ENCODE measurements at regions not wholly inside any gene's neighbourhood (a gene's known extent, or its start where the extent isn't known, plus 50 kb on each side); places are given as distances from the start of the nearest gene placed in this dataset.

DNA sequence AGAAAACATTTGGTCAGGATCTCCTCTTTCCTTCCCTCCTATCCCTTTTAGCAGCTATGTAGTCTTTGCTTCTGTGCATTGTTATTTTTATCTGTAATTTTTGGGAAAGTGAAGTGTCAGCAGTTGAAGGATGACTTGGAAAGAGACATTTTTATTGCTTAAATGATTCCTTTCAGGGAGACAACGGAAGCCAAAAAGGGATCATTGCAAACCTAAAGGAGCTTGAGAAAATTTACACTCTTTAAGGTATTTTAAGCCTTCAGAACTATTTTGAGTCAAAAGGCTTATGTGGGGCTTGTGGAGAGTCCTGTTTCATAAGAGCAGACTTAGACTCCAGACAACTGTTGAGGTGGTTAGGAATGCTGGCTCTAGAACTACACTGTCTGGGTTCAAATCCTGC, 281.6 kb downstream of the KIF4B start:
- no peak for DNase-seq (ENCODE audit: low read depth in 2 of 2)

GRCh38 chr5:155299386-155300005, 285.9 kb downstream of the KIF4B start:
- no peak for DNase-seq (ENCODE audit: low read depth in 2 of 2)

- DNase-seq (ENCODE audit: low read depth in 2 of 2), result no peak
Measured at GRCh38 chr5:155303120-155303519, 289.6 kb downstream of the KIF4B start.

GRCh38 chr5:155307229-155307628, 293.7 kb downstream of the KIF4B start:
- no peak for DNase-seq (ENCODE audit: low read depth in 2 of 2)

DNA sequence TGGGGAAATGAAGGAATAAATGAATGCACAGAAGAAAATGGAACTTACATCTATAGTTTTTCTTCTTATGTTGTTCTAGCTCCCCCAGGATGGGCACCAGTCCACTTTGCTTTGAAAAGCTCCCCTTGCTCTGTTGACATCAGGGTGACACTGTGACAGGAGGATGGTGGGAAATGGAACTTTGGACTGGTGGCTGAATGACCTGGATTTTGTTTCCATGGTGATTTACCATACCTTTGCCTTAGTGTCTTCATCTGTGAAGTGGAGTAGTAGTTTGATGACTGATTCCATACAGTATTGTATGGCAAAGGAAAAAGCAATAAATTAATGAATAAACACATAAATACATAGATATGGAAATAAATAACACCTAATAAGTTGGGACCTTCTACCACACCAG, 294.7 kb downstream of the KIF4B start:
- no peak for DNase-seq (ENCODE audit: low read depth in 2 of 2)

- no peak for DNase-seq (ENCODE audit: low read depth in 2 of 2)
Measured at GRCh38 chr5:155309021-155309746, 295.6 kb downstream of the KIF4B start.

DNA sequence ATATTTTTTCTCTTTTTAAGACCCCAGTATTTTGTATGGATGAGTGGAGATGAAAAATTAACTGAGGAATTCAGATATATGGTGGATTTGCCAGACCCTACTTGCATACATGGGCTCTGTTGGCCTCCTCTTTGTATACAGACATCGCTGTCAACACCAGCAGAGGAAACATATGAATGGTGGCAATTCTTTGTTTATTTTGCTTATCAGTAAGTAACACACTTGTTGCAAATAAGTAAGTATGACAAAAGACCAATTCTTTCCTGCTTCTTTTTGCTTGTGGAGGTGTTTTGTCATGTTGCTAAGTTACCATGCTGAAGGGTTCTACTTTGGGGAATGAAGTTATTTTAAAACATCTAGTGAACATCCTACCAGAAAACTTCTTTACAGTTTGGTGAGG, 298.2 kb downstream of the KIF4B start:
- DNase-seq (ENCODE audit: low read depth in 2 of 2), result no peak

- no peak for DNase-seq (ENCODE audit: low read depth in 2 of 2)
Measured at GRCh38 chr5:155313518-155313917, 300.0 kb downstream of the KIF4B start.

- DNase-seq (ENCODE audit: low read depth in 2 of 2), result no peak
Measured at GRCh38 chr5:155316070-155316714, 302.6 kb downstream of the KIF4B start.

- no peak for DNase-seq (ENCODE audit: low read depth in 2 of 2)
Measured at GRCh38 chr5:155332618-155333017, 319.1 kb downstream of the KIF4B start.

DNA sequence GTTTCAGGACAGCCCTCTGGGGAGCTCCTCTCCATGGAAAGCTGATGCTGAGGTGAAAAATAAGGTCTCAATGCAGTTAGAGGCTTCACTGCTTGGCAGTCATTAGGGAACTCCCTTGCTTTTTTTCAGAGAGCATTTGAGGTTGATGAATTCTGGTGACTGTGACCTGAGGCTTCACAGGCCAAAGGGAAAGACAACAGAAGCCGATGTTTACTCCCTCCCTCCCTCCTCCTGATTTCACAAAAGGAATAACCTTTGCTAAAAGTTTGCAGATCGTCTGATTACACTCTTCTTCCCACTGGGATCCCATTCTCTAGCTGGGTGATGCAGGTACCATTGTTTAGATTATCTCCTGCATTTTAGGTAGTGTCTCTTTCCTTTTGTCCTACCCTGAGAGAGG, 329.4 kb downstream of the KIF4B start:
- DNase-seq (ENCODE audit: low read depth in 2 of 2), result no peak

DNA sequence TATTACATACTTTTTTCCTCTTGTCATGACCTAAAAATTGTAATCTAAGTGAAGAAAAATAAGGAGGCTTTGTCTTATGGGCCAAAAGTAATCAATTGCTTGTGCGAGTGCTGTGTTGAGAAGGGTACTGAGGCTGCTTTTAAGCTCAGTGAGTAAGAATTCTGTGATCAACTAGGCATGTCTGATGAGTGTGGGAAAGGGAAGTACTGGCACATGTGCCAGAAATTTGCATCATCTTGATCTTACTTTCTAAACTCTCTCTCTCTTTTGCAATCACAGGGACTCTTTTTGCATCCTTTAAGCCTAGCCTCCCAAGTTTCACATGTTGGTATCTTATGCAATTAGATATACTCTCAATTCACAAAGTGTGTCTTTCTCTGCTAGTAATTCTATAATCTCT, 329.9 kb downstream of the KIF4B start:
- no peak for DNase-seq (ENCODE audit: low read depth in 2 of 2)

DNA sequence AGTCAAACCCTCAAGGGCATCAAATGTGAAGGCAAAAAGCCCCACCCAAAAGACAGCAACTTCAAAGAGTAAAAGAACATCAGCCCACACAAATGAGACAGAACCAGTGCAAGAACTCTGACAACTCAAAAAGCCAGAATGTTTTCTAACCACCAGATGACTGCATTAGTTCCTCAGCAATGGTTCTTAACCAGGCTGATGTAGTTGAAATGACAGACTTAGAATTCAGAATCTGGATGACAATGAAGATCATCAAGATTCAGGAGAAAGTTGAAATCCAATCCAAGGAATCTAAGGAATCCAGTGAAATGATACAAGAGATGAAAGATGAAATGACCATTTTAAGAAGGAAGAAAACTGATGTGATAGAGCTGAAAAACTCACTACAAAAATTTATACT, 339.7 kb downstream of the KIF4B start:
- DNase-seq (ENCODE audit: low read depth in 2 of 2), result no peak

DNA sequence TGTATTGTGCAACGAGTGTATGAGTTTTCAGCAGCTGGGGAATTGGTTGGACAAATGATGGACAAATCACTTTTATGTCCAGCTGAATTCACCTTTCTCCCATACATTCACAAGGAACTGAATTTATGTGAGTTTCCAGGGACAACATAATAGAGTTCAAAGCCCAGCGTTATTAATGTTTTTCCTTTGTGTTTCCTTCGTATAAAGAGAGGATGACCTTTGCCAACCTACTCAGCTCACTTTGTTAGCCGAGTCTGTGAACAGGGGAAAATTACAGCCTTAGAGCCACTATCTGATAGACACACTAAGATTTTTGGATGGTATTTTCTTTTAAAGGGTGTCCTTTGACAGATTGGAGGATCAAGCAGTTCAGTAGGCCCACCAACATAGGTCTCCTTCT, 352.5 kb downstream of the KIF4B start:
- no peak for DNase-seq (ENCODE audit: low read depth in 2 of 2)

DNA sequence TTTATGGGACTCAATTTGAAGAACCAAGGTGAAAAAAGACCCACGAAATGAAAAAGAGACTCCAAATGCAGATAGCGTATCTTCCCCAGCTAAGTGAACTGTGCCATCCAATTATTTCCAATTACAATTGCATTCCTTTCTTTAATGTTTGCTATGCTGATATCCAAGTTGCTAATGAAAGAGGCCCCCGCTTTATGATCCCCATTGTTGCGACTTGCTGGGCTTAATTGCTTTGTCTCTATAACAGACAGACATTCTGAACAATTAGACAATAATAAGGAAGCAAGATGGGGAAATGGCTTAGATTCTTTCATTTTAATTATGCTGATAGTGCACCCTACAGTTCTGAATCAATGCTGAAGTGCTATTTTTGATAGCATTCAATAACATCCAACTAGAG, 354.3 kb downstream of the KIF4B start:
- DNase-seq (ENCODE audit: low read depth in 2 of 2), result no peak

GRCh38 chr5:155368490-155368889, 354.9 kb downstream of the KIF4B start:
- no peak for DNase-seq (ENCODE audit: low read depth in 2 of 2)

DNA sequence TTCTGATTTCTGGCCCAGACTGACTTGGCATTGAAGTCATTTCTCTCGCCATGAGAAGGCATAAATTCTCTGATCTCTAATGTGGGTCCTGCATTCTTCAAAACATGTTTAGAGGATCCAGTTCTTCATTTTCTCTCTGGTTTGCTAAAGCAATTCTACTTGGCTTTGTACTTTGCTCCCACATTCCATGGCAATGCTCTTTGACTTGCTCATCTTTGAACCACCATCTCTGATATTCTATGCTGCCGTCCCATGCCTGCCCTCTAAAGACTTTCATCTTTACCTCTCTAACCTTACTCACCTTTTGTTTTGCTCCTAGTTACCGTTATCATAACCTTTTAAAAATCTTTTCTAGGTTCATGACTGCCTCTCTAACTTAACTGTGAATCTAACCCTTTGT, 366.9 kb downstream of the KIF4B start:
- DNase-seq (ENCODE audit: low read depth in 2 of 2), result no peak

GRCh38 chr5:155381654-155382053, 368.1 kb downstream of the KIF4B start:
- DNase-seq (ENCODE audit: low read depth in 2 of 2), result no peak

DNA sequence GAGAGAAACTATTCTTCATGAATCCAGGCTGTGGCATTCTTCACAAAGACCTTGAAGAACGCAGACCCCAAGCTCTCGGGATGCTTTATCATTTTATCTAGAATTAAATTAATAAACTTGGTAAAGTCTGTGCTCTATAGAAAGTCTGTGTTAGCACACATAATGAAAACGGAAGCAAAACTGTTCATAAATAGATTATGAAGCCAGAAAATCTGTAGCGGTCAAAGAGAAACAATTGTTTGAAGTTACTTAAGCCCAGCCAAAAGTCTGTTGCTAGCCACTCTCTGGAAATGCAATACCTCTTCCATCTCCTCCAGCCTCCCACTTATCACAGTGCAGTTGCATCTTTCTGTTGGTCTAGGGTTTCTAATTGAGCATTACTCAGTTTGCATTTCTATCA, 375.9 kb downstream of the KIF4B start:
- DNase-seq (ENCODE audit: low read depth in 2 of 2), result no peak

DNA sequence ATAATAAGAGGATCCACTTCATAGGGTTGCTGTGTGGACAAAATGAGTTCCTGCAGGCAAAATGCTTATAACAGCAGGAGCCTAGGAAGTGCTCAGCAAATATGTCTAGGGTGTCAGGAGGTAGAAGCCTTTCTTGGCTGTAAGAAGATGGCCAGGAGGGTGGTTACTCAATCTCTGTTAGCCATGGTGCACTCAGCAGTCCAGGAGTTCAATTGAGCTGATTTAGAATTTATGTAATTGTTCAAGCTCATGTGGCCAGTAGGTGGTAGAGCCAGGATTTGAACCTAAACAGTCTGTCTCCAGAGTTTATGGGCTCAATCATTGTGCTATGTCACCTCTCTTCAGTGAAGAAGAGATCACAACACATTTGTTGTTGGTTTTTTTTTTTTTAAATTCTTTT, 381.2 kb downstream of the KIF4B start:
- DNase-seq (ENCODE audit: low read depth in 2 of 2), result no peak

DNA sequence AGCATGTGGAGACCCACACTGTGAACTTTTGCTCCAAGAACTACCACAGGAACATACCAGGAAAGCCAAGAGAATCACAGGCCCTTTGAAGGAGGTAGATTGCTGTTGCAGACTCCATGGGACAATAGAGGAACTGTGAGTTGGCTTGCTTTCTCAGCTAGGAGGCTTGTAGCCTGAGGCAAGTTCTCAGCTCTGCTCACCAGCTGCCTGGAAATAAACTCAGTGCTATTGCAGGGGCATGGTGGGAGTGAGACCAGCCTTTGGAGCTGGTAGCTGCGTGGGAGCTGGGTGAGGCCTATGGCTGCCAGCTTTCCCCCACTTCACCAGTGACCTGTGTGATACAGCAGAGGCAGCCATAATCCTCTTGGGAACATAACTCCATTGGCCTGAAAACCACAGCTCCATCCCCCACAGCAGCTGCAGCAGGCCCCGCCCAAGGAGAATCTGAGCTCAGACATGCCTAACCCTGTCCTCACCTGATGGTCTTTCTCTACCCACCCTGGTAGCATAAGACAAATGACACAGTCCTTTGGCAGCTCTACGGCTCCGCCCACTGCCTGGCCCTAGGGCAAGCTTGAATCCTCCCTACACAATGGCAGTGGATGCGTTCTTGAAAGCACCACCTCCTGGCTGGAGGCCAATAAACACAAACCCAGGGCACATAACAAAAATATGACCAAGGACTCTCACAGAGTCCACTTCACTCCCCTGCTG, 389.5 kb downstream of the KIF4B start:
- no peak for DNase-seq (ENCODE audit: low read depth in 2 of 2)

DNA sequence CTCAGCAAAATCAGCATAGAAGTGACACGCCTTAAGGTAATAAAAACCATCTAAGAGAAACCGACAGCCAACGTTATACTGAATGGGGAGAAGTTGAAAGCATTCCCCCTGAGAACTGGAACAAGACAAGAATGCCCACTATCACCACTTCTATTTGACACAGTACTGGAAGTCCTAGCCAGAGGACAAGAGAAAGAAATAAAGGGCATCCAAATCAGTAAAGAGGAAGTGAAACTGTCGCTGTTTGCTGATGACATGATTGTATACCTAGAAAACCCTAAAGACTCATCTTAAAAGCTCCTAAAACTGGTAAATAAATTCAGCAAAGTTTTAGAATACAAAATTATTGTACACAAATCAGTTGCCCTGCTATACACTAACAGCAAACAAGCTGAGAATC, 393.3 kb downstream of the KIF4B start:
- no peak for DNase-seq (ENCODE audit: low read depth in 2 of 2)

GRCh38 chr5:155408465-155408864, 394.9 kb downstream of the KIF4B start:
- DNase-seq (ENCODE audit: low read depth in 2 of 2), result no peak
